Panc1 (cell line): ENCODE measurements at regions not wholly inside any gene's neighbourhood (a gene's known extent, or its start where the extent isn't known, plus 50 kb on each side); places are given as distances from the start of the nearest gene placed in this dataset.

Experiments
- ATAC-seq: fragments of 200-7000 bp; cut with Tn5 transposase; 2 replicates; pipeline ENCODE4 v1.9.1; 2020; ENCODE audit warnings: mild to moderate bottlenecking, moderate library complexity
- BruUV-seq: library from RNA; stranded (reverse); fragments of 400-500 nt; replicated peaks from 2 replicates; lab custom pipeline; 2021; lab: Mats Ljungman, UMichigan
- CTCF ChIA-PET: fragments of 300-600 bp; sonication (Branson Sonifier 250); formaldehyde crosslinking; loops from one replicate; lab custom pipeline; 2022; ENCODE audit warnings: antibody characterized with exemption; lab: Charles Lee
- POLR2A ChIA-PET: fragments of 300-600 bp; sonication (Branson Sonifier 250); formaldehyde crosslinking; loops from one replicate; lab custom pipeline; 2022; ENCODE audit warnings: antibody characterized with exemption; lab: Charles Lee
- DNase-seq: peaks from one replicate; pipeline ENCODE4 v3.0.0-alpha.2; 2010; ENCODE audit warnings: low read depth, low spot score
- H3K27ac ChIP-seq: 2 replicates; pipeline ENCODE4 v1.5.1; 2011; ENCODE audit warnings: mild to moderate bottlenecking, low read length, inconsistent platforms
- H3K27me3 ChIP-seq: fragments of 200-500 bp; sonication (Bioruptor generic); 2 replicates; pipeline ENCODE4 v1.6.0; 2014; ENCODE audit warnings: low read length, inconsistent platforms; ENCODE audit not compliant: control insufficient read depth, insufficient read depth
- H3K36me3 ChIP-seq: fragments of 200-500 bp; sonication (Bioruptor generic); 2 replicates; pipeline ENCODE4 v1.5.1; 2014; ENCODE audit warnings: inconsistent platforms, mild to moderate bottlenecking, low read length, moderate library complexity; ENCODE audit not compliant: control insufficient read depth, insufficient read depth
- H3K4me1 ChIP-seq: 2 replicates; pipeline ENCODE4 v1.5.1; 2011; ENCODE audit warnings: inconsistent platforms, mild to moderate bottlenecking, low read length, moderate library complexity; ENCODE audit not compliant: control insufficient read depth, insufficient read depth
- H3K4me3 ChIP-seq, 2 experiments: 2 replicates each; pipeline ENCODE4 v1.5.1; 2011 to 2012; ENCODE audit warnings: low read depth in 2 of 2, low read length in 2 of 2, mild to moderate bottlenecking in 2 of 2, inconsistent platforms in 1 of 2, moderate library complexity in 1 of 2
- H3K9me3 ChIP-seq: fragments of 200-500 bp; sonication (Bioruptor generic); 2 replicates; pipeline ENCODE4 v1.5.1; 2014; ENCODE audit warnings: low read depth, mild to moderate bottlenecking, inconsistent platforms, low read length, moderate library complexity; ENCODE audit not compliant: control insufficient read depth, insufficient read depth
- CTCF ChIP-seq: fragments of 450-650 bp; IDR thresholded peaks from 2 replicates; pipeline ENCODE4 v1.5.1; 2017; ENCODE audit warnings: mild to moderate bottlenecking
- POLR2AphosphoS5 ChIP-seq: IDR thresholded peaks from 2 replicates; pipeline ENCODE4 v1.6.1; 2012; ENCODE audit warnings: mild to moderate bottlenecking, low read depth, low read length, moderate library complexity
- REST ChIP-seq, 2 experiments: IDR thresholded peaks; 2 replicates each; pipeline ENCODE4 v1.6.1; 2011 to 2012; ENCODE audit warnings: low read depth in 2 of 2, control low read depth in 1 of 2, low read length in 1 of 2, mild to moderate bottlenecking in 1 of 2, moderate library complexity in 1 of 2; ENCODE audit not compliant: insufficient read depth in 1 of 2
- SIN3A ChIP-seq: IDR thresholded peaks from 2 replicates; pipeline ENCODE4 v1.6.1; 2012; ENCODE audit warnings: low read depth, mild to moderate bottlenecking, low read length, moderate library complexity, borderline replicate concordance; ENCODE audit not compliant: insufficient read depth
- TCF7L2 ChIP-seq: IDR thresholded peaks from 2 replicates; pipeline ENCODE4 v1.6.1; 2011; ENCODE audit warnings: mild to moderate bottlenecking, low read depth, low read length, inconsistent platforms
- in situ Hi-C: cut with HindIII; loops from 2 replicates; pipeline ENCODE4 v1.10.0; 2016; ENCODE audit warnings: low sequenced_read_pairs, low pct_unique_long_range_greater_than_20kb
- intact Hi-C: fragments of 100-400 bp; cut with micrococcal nuclease; formaldehyde crosslinking; loops from one replicate; pipeline ENCODE4 v1.10.0; 2022; ENCODE audit not compliant: unreplicated experiment

GRCh38 chr3:159895430-159895829, 93.2 kb upstream of the IL12A start:
- in situ Hi-C loops: no loop called here
- Histone ChIP-seq H3K27ac (no peak overlapping the region), H3K27me3 (no peaks in the 10 kb centered on the region), H3K9me3 (no peaks in the 10 kb centered on the region), H3K4me3 (no peak overlapping the region), H3K4me1 (no peaks in the 10 kb centered on the region), H3K36me3 (no peaks in the 10 kb centered on the region; the same call in 1 of the 2 replicates)
- BruUV-seq: no TSS peak
- DNase-seq: no peak
- TF ChIP-seq POLR2AphosphoS5 (no peak), TCF7L2 (no peak)
- ATAC-seq: no peak
- ChIA-PET CTCF (interaction anchor here (0.6 kb wide), 1 partner anchor 378 kb away, joined by 3 read pairs; no protein-coding TSS in a partner anchor), POLR2A (no interaction called here)
- intact Hi-C loops: no loop called here

- Histone ChIP-seq H3K27me3 (no peaks in the 10 kb centered on the region), H3K4me3 (no peak overlapping the region), H3K9me3 (no peaks in the 10 kb centered on the region), H3K27ac (no peak overlapping the region), H3K36me3 (no peaks in the 10 kb centered on the region; the same call in 1 of the 2 replicates), H3K4me1 (no peaks in the 10 kb centered on the region)
- TF ChIP-seq SIN3A (no peak), REST (IDR thresholded peaks at IDR 0.05; ENCODE audit: insufficient read depth in 1 of 2, low read depth in 2 of 2, low read length in 1 of 2) (no peak), POLR2AphosphoS5 (no peak), TCF7L2 (no peak), CTCF (no peak)
- ChIA-PET CTCF (no interaction called here), POLR2A (no interaction called here)
- DNase-seq (no peak), ATAC-seq (no peak)
- no TSS peak for BruUV-seq
- in situ Hi-C loops: no loop called here
- intact Hi-C loops: no loop called here
Measured at GRCh38 chr3:159896543-159896942, 92.1 kb upstream of the IL12A start.

GRCh38 chr3:159897331-159898075, 91.1 kb upstream of the IL12A start:
- H3K4me3 ChIP-seq: no peak overlapping the region
- in situ Hi-C loops (no loop called here), intact Hi-C loops (no loop called here)
- ATAC-seq (no peak), DNase-seq (no peak)
- TF ChIP-seq SIN3A (no peak), TCF7L2 (no peak), POLR2AphosphoS5 (no peak), CTCF (no peak), REST (IDR thresholded peaks at IDR 0.05; ENCODE audit: insufficient read depth in 1 of 2, low read depth in 2 of 2, low read length in 1 of 2) (no peak)
- H3K27ac ChIP-seq: no peak overlapping the region
- no peaks in the 10 kb centered on the region for H3K4me1 ChIP-seq
- no TSS peak for BruUV-seq
- POLR2A ChIA-PET: no interaction called here
- CTCF ChIA-PET: no interaction called here
- H3K9me3 ChIP-seq: no peaks in the 10 kb centered on the region
- H3K27me3 ChIP-seq: no peaks in the 10 kb centered on the region
- no peaks in the 10 kb centered on the region; the same call in 1 of the 2 replicates for H3K36me3 ChIP-seq
